PC-9 (cell line): ENCODE measurements at regions not wholly inside any gene's neighbourhood (a gene's known extent, or its start where the extent isn't known, plus 50 kb on each side); places are given as distances from the start of the nearest gene placed in this dataset.

Source experiments
- EZH2 ChIP-seq: fragments of 200-600 bp; sonication (generic); IDR thresholded peaks from 2 replicates; pipeline ENCODE4 v1.8.0; 2017; ENCODE audit warnings: antibody characterized with exemption, low read depth
- TF ChIP-seq, protein P1 (sequence below): fragments of 200-600 bp; sonication (generic); conservative IDR thresholded peaks from 2 replicates; pipeline ENCODE4 v1.6.1; 2017; ENCODE audit warnings: mixed run types, antibody characterized with exemption, mild to moderate bottlenecking, moderate library complexity

DNA sequence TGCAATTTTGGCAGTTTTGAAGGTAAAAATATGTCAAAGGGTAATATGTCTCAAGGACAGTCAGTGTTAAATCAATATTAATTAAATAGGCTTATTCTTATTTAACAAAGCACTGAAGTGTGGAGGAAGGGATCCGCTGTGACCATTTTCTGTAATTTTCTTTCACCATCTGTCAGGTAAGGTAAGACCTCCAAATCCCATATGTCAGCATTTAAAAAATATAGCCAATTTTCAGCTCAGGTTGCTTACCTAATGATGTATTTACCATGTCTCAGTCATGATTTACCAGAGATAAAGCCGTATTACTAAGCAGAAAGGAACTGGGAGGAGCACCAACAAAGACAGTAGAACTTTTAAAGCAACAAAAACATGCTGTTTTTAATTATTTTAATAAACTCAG, 683.9 kb downstream of the CCSER2 start:
- TF ChIP-seq, protein P1, sequence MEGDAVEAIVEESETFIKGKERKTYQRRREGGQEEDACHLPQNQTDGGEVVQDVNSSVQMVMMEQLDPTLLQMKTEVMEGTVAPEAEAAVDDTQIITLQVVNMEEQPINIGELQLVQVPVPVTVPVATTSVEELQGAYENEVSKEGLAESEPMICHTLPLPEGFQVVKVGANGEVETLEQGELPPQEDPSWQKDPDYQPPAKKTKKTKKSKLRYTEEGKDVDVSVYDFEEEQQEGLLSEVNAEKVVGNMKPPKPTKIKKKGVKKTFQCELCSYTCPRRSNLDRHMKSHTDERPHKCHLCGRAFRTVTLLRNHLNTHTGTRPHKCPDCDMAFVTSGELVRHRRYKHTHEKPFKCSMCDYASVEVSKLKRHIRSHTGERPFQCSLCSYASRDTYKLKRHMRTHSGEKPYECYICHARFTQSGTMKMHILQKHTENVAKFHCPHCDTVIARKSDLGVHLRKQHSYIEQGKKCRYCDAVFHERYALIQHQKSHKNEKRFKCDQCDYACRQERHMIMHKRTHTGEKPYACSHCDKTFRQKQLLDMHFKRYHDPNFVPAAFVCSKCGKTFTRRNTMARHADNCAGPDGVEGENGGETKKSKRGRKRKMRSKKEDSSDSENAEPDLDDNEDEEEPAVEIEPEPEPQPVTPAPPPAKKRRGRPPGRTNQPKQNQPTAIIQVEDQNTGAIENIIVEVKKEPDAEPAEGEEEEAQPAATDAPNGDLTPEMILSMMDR: no peak
- TF ChIP-seq EZH2: no peak
